ENCODE measurements at regions not wholly inside any gene's neighbourhood (a gene's known extent, or its start where the extent isn't known, plus 50 kb on each side); places are given as distances from the start of the nearest gene placed in this dataset.

- 6% methylated on average over 3 of the region's 3 CpGs for WGBS (ENCODE audit: insufficient coverage, insufficient replicate concordance, low lambda C conversion rate, missing lambda C conversion rate)
- SMC1A ChIA-PET (ENCODE audit: uncharacterized antibody, unreplicated experiment) = no interaction called here
Observed at GRCh38 chr2:118732432-118732831, 115.0 kb downstream of the EN1 start.

More at GRCh38 chr2:118732432-118732831, 115.0 kb downstream of the EN1 start:
- ChIA-PET RAD21 (ENCODE audit: unreplicated experiment) (no interaction called here), CTCF (no interaction called here), POLR2A (no interaction called here)
- ATAC-seq (no peak), DNase-seq (ENCODE audit: low read depth, low spot score) (no peak), FAIRE-seq (no peak)
- H3K9me3 ChIP-seq (replicated peaks; ENCODE audit: control insufficient read depth, insufficient read depth, low read length) = no peaks in the 10 kb centered on the region
- H3K27ac ChIP-seq (ENCODE audit: control insufficient read depth, insufficient read depth) = no peak overlapping the region
- no peaks in the 10 kb centered on the region for H3K79me2 ChIP-seq (ENCODE audit: control insufficient read depth, insufficient read depth, low read length)
- in situ Hi-C loops (cut with MboI) = no loop called here
- intact Hi-C loops (cut with micrococcal nuclease; ENCODE audit: unreplicated experiment) = no loop called here
- H3K27me3 ChIP-seq (replicated peaks in 1 of 2; ENCODE audit: control insufficient read depth in 2 of 2, insufficient read depth in 2 of 2, low read length in 1 of 2) = no peaks in the 10 kb centered on the region
- no peak overlapping the region for H2AFZ ChIP-seq (ENCODE audit: control insufficient read depth, low read depth, low read length)
- BruUV-seq (replicated peaks) = no TSS peak
- H3K4me1 ChIP-seq (ENCODE audit: control insufficient read depth, insufficient read depth, low read length) = no peaks in the 10 kb centered on the region
- TF ChIP-seq EP300 (IDR thresholded peaks at IDR 0.05; ENCODE audit: borderline replicate concordance in 1 of 2, control insufficient read depth in 1 of 2, low read depth in 2 of 2, low read length in 2 of 2) = no peak
- TF ChIP-seq TARDBP (IDR thresholded peaks at IDR 0.05; ENCODE audit: borderline replicate concordance) = no peak
- TF ChIP-seq TAF1 (IDR thresholded peaks at IDR 0.05; ENCODE audit: borderline replicate concordance, low read depth, low read length) = no peak
- TF ChIP-seq SIN3A (IDR thresholded peaks at IDR 0.05; ENCODE audit: low read depth, low read length) = no peak
- TF ChIP-seq, protein P1, sequence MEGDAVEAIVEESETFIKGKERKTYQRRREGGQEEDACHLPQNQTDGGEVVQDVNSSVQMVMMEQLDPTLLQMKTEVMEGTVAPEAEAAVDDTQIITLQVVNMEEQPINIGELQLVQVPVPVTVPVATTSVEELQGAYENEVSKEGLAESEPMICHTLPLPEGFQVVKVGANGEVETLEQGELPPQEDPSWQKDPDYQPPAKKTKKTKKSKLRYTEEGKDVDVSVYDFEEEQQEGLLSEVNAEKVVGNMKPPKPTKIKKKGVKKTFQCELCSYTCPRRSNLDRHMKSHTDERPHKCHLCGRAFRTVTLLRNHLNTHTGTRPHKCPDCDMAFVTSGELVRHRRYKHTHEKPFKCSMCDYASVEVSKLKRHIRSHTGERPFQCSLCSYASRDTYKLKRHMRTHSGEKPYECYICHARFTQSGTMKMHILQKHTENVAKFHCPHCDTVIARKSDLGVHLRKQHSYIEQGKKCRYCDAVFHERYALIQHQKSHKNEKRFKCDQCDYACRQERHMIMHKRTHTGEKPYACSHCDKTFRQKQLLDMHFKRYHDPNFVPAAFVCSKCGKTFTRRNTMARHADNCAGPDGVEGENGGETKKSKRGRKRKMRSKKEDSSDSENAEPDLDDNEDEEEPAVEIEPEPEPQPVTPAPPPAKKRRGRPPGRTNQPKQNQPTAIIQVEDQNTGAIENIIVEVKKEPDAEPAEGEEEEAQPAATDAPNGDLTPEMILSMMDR (IDR thresholded peaks at IDR 0.05 in 2 of 3, conservative IDR thresholded peaks at IDR 0.05 in 1 of 3; ENCODE audit: control insufficient read depth in 2 of 3, extremely low read depth in 1 of 3, insufficient read depth in 1 of 3, low read depth in 3 of 3, low read length in 3 of 3) = no peak
- no peak for TF ChIP-seq RAD21 (IDR thresholded peaks at IDR 0.05; ENCODE audit: insufficient read depth, low read depth, low read length)
- no peak for TF ChIP-seq PRDM15 (CRISPR knock-in tag; IDR thresholded peaks at IDR 0.05)
- TF ChIP-seq NBN (IDR thresholded peaks at IDR 0.05) = no peak
- TF ChIP-seq TCF3 (IDR thresholded peaks at IDR 0.05; ENCODE audit: borderline replicate concordance, insufficient read depth, low read depth, low read length) = no peak
- TF ChIP-seq ZZZ3 (IDR thresholded peaks at IDR 0.05; ENCODE audit: control insufficient read depth, insufficient read length, low read depth) = no peak
- no peak for TF ChIP-seq BRCA1 (IDR thresholded peaks at IDR 0.05; ENCODE audit: low read depth, low read length)
- TF ChIP-seq STAT1 (conservative IDR thresholded peaks at IDR 0.05) = no peak
- H3K4me3 ChIP-seq = no peak overlapping the region
- no peaks in the 10 kb centered on the region for H4K20me1 ChIP-seq (ENCODE audit: control insufficient read depth, insufficient read depth)
- H3K9ac ChIP-seq (ENCODE audit: control insufficient read depth, insufficient read depth, low read length) = no peak overlapping the region
- H3K4me2 ChIP-seq (ENCODE audit: control insufficient read depth, insufficient read depth) = no peak overlapping the region
- no peaks in the 10 kb centered on the region for H3K36me3 ChIP-seq (ENCODE audit: control insufficient read depth in 2 of 2, insufficient read depth in 2 of 2, low read length in 1 of 2)

All from GM12878 (cell line).